HCT116 (cell line): ENCODE measurements at regions not wholly inside any gene's neighbourhood (a gene's known extent, or its start where the extent isn't known, plus 50 kb on each side); places are given as distances from the start of the nearest gene placed in this dataset.

Experiments
- ATAC-seq: fragments of 200-7000 bp; cut with Tn5 transposase; 2 replicates; pipeline ENCODE4 v1.9.1; 2020; ENCODE audit warnings: mild to moderate bottlenecking, moderate library complexity
- BruUV-seq: library from RNA; stranded (reverse); fragments of 400-500 nt; replicated peaks from 2 replicates; lab custom pipeline; 2021; lab: Mats Ljungman, UMichigan
- CTCF ChIA-PET: fragments of 300-600 bp; sonication (Branson Sonifier 250); formaldehyde crosslinking; loops from one replicate; lab custom pipeline; 2021; ENCODE audit warnings: antibody characterized with exemption; lab: Charles Lee
- POLR2A ChIA-PET: fragments of 300-600, 350-600 bp; sonication (Branson Sonifier 250); formaldehyde crosslinking; loops from one replicate; lab custom pipeline; 2021; ENCODE audit warnings: antibody characterized with exemption; lab: Charles Lee
- RAD21 ChIA-PET, 2 experiments: fragments of 300-600 bp; sonication (Branson Sonifier 250); formaldehyde crosslinking; loops; one replicate each; lab custom pipeline; 2023; ENCODE audit warnings: low total read pairs in 2 of 2; ENCODE audit not compliant: uncharacterized antibody in 2 of 2, unreplicated experiment in 2 of 2, low non-redundant PET in 1 of 2; lab: Charles Lee
- DNase-seq: peaks from one replicate; pipeline ENCODE4 v3.0.0-alpha.2; 2010; ENCODE audit warnings: low read depth, low spot score
- H2AFZ ChIP-seq: fragments of 200-600 bp; shearing (Covaris generic), sonication (generic); 2 replicates; pipeline ENCODE4 v1.6.1; 2017; ENCODE audit warnings: low read depth, mixed run types, mixed read lengths, antibody characterized with exemption, low read length; ENCODE audit not compliant: poor library complexity, severe bottlenecking
- H3K27ac ChIP-seq: 2 replicates; pipeline ENCODE4 v1.5.1; 2012; ENCODE audit warnings: low read depth, low read length
- H3K27me3 ChIP-seq: fragments of 200-600 bp; sonication (generic); 2 replicates; pipeline ENCODE4 v1.6.1; 2016; ENCODE audit warnings: mixed run types, low read length, mixed read lengths; ENCODE audit not compliant: insufficient read depth
- H3K36me3 ChIP-seq, 2 experiments: fragments of 200-500 bp in 1 of 2; fragments of 200-600 bp in 1 of 2; sonication (Bioruptor generic) in 1 of 2; sonication (generic) in 1 of 2; 2 replicates each; pipeline versions ENCODE4 v1.5.1 to v1.6.1; 2014 to 2016; ENCODE audit warnings: low read length in 2 of 2, inconsistent platforms in 1 of 2, mixed read lengths in 1 of 2, mixed run types in 1 of 2; ENCODE audit not compliant: insufficient read depth in 2 of 2, control insufficient read depth in 1 of 2
- H3K4me1 ChIP-seq, 2 experiments: fragments of 200-600 bp in 1 of 2; sonication (generic) in 1 of 2; 2 replicates each; pipeline versions ENCODE4 v1.5.1 to v1.6.1; 2012 to 2017; ENCODE audit warnings: low read length in 2 of 2, inconsistent platforms in 1 of 2, mild to moderate bottlenecking in 1 of 2, mixed read lengths in 1 of 2, mixed run types in 1 of 2, moderate library complexity in 1 of 2; ENCODE audit not compliant: insufficient read depth in 2 of 2, control insufficient read depth in 1 of 2
- H3K4me2 ChIP-seq: fragments of 200-600 bp; sonication (generic); 2 replicates; pipeline ENCODE4 v1.6.1; 2017; ENCODE audit warnings: mixed run types, low read length, mixed read lengths
- H3K4me3 ChIP-seq, 2 experiments: fragments of 200-600 bp in 1 of 2; sonication (generic) in 1 of 2; replicated peaks in 1 of 2; 2 replicates each; pipeline ENCODE4 v1.5.1; 2011 to 2016; ENCODE audit warnings: low read length in 2 of 2, control low read depth in 1 of 2, low read depth in 1 of 2, mild to moderate bottlenecking in 1 of 2, mixed read lengths in 1 of 2, mixed run types in 1 of 2
- H3K79me2 ChIP-seq: fragments of 200-600 bp; sonication (generic); 2 replicates; pipeline ENCODE4 v1.6.1; 2017; ENCODE audit warnings: mild to moderate bottlenecking, mixed run types, low read length, moderate library complexity, mixed read lengths; ENCODE audit not compliant: insufficient read depth
- H3K9ac ChIP-seq: fragments of 200-600 bp; sonication (generic); 2 replicates; pipeline ENCODE4 v1.6.1; 2016; ENCODE audit warnings: low read length, mixed read lengths
- H3K9me2 ChIP-seq: fragments of 200-600 bp; sonication (generic), shearing (Covaris generic); 2 replicates; pipeline ENCODE4 v1.6.1; 2017; ENCODE audit warnings: mixed run types, mild to moderate bottlenecking, moderate library complexity; ENCODE audit not compliant: insufficient read depth
- H3K9me3 ChIP-seq, 2 experiments: fragments of 200-500 bp in 1 of 2; fragments of 200-600 bp in 1 of 2; sonication (Bioruptor generic) in 1 of 2; sonication (generic) in 1 of 2; 2 replicates each; pipeline ENCODE4 v1.6.1; 2014 to 2017; ENCODE audit warnings: low read length in 2 of 2, mixed read lengths in 2 of 2, inconsistent platforms in 1 of 2, low read depth in 1 of 2, mild to moderate bottlenecking in 1 of 2, mixed run types in 1 of 2, moderate library complexity in 1 of 2; ENCODE audit not compliant: control insufficient read depth in 1 of 2, insufficient read depth in 1 of 2
- H4K20me1 ChIP-seq: fragments of 200-600 bp; sonication (generic), shearing (Covaris generic); 2 replicates; pipeline ENCODE4 v1.6.1; 2017; ENCODE audit warnings: mixed run types, mild to moderate bottlenecking, moderate library complexity; ENCODE audit not compliant: insufficient read depth
- CBX3 ChIP-seq: IDR thresholded peaks from 2 replicates; pipeline ENCODE4 v1.6.1; 2012; ENCODE audit warnings: low read depth
- ELF1 ChIP-seq: IDR thresholded peaks from 2 replicates; pipeline ENCODE4 v1.6.1; 2012; ENCODE audit warnings: low read depth, borderline replicate concordance
- EZH2 ChIP-seq: fragments of 200-600 bp; sonication (generic); IDR thresholded peaks from 2 replicates; pipeline ENCODE4 v1.6.1; 2017; ENCODE audit warnings: antibody characterized with exemption, mixed run types
- EZH2phosphoT487 ChIP-seq: fragments of 200-600 bp; IDR thresholded peaks from 2 replicates; pipeline ENCODE4 v1.6.1; 2018; ENCODE audit warnings: antibody characterized with exemption, borderline replicate concordance
- JUND ChIP-seq: IDR thresholded peaks from 2 replicates; pipeline ENCODE4 v1.6.1; 2012
- MAX ChIP-seq: IDR thresholded peaks from 2 replicates; pipeline ENCODE4 v1.6.1; 2012
- POLR2AphosphoS5 ChIP-seq: IDR thresholded peaks from 2 replicates; pipeline ENCODE4 v1.6.1; 2011; ENCODE audit warnings: mild to moderate bottlenecking, low read depth, low read length, moderate library complexity
- REST ChIP-seq: IDR thresholded peaks from 2 replicates; pipeline ENCODE4 v1.6.1; 2012; ENCODE audit warnings: low read depth
- SRF ChIP-seq: IDR thresholded peaks from 2 replicates; pipeline ENCODE4 v1.6.1; 2012; ENCODE audit warnings: low read depth
- TCF7L2 ChIP-seq: IDR thresholded peaks from 2 replicates; pipeline ENCODE4 v1.7.0; 2011; ENCODE audit warnings: borderline replicate concordance, inconsistent platforms; ENCODE audit not compliant: insufficient read depth, insufficient read length; ENCODE audit errors: extremely low read depth
- YY1 ChIP-seq: IDR thresholded peaks from 2 replicates; pipeline ENCODE4 v1.6.1; 2011; ENCODE audit warnings: low read length, low read depth, moderate library complexity, mild to moderate bottlenecking; ENCODE audit not compliant: insufficient replicate concordance; ENCODE audit errors: extremely low read depth
- ZFX ChIP-seq: fragments of 450-650 bp; IDR thresholded peaks from 2 replicates; pipeline ENCODE4 v1.6.1; 2017
- intact Hi-C: fragments of 100-400 bp; cut with micrococcal nuclease; formaldehyde crosslinking; loops from 2 replicates; pipeline ENCODE4 v1.10.0; 2022
- TF ChIP-seq, protein P1 (sequence below), 3 experiments: fragments of 200-600 bp in 1 of 3; sonication (generic) in 1 of 3; IDR thresholded peaks in 2 of 3; conservative IDR thresholded peaks in 1 of 3; 2 replicates each; pipeline ENCODE4 v1.5.1; 2012 to 2017; ENCODE audit warnings: low read depth in 2 of 3, low read length in 2 of 3, antibody characterized with exemption in 1 of 3, borderline replicate concordance in 1 of 3, control low read depth in 1 of 3, mild to moderate bottlenecking in 1 of 3, mixed read lengths in 1 of 3, mixed run types in 1 of 3, moderate library complexity in 1 of 3; ENCODE audit not compliant: insufficient read depth in 1 of 3

GRCh38 chr6:137657351-137657911 lies 163.2 kb upstream of the OLIG3 start:
- TF ChIP-seq REST (no peak), EZH2phosphoT487 (no peak), POLR2AphosphoS5 (no peak), JUND (no peak), ZFX (no peak), SRF (no peak), EZH2 (no peak), YY1 (no peak), CBX3 (no peak), ELF1 (no peak), TCF7L2 (no peak), MAX (no peak)
- TF ChIP-seq, protein P1, sequence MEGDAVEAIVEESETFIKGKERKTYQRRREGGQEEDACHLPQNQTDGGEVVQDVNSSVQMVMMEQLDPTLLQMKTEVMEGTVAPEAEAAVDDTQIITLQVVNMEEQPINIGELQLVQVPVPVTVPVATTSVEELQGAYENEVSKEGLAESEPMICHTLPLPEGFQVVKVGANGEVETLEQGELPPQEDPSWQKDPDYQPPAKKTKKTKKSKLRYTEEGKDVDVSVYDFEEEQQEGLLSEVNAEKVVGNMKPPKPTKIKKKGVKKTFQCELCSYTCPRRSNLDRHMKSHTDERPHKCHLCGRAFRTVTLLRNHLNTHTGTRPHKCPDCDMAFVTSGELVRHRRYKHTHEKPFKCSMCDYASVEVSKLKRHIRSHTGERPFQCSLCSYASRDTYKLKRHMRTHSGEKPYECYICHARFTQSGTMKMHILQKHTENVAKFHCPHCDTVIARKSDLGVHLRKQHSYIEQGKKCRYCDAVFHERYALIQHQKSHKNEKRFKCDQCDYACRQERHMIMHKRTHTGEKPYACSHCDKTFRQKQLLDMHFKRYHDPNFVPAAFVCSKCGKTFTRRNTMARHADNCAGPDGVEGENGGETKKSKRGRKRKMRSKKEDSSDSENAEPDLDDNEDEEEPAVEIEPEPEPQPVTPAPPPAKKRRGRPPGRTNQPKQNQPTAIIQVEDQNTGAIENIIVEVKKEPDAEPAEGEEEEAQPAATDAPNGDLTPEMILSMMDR (IDR thresholded peaks at IDR 0.05 in 2 of 3, conservative IDR thresholded peaks at IDR 0.05 in 1 of 3; ENCODE audit: borderline replicate concordance in 1 of 3, insufficient read depth in 1 of 3, low read depth in 2 of 3, low read length in 2 of 3), result no peak
- Histone ChIP-seq H3K9me3 (no peaks in the 10 kb centered on the region; a peak in 1 of 4 replicates), H3K36me3 (no peaks in the 10 kb centered on the region), H3K4me3 (no peak overlapping the region), H3K79me2 (no peaks in the 10 kb centered on the region), H2AFZ (no peak overlapping the region), H3K27ac (no peak overlapping the region), H3K9ac (no peak overlapping the region), H3K27me3 (no peaks in the 10 kb centered on the region), H4K20me1 (no peaks in the 10 kb centered on the region), H3K4me2 (no peak overlapping the region), H3K9me2 (no peaks in the 10 kb centered on the region), H3K4me1 (no peaks in the 10 kb centered on the region)
- POLR2A ChIA-PET, result no interaction called here
- CTCF ChIA-PET, result no interaction called here
- no TSS peak for BruUV-seq
- intact Hi-C loops, result no loop called here
- DNase-seq (no peak), ATAC-seq (no peak)
- RAD21 ChIA-PET, result no interaction called here
